GM12878 (cell line): ENCODE measurements at regions not wholly inside any gene's neighbourhood (a gene's known extent, or its start where the extent isn't known, plus 50 kb on each side); places are given as distances from the start of the nearest gene placed in this dataset.

ENCODE experiments used
- ATAC-seq: fragments of 200-7000 bp; cut with Tn5 transposase; 3 replicates; pipeline ENCODE4 v1.9.1; 2020; ENCODE audit warnings: mild to moderate bottlenecking, moderate library complexity
- BruUV-seq: library from RNA; stranded (reverse); fragments of 400-500 nt; replicated peaks from 2 replicates; lab custom pipeline; 2021; lab: Mats Ljungman, UMichigan
- CTCF ChIA-PET: fragments of 300-600 bp; sonication (Branson Sonifier 250); formaldehyde crosslinking; extraction: SDS; loops from one replicate; lab custom pipeline; 2021; ENCODE audit warnings: inconsistent platforms; lab: Yijun Ruan, JAX
- POLR2A ChIA-PET: fragments of 350-600 bp; formaldehyde crosslinking; extraction: SDS; loops from one replicate; lab custom pipeline; 2021; ENCODE audit warnings: inconsistent platforms; lab: Charles Lee
- RAD21 ChIA-PET: fragments of 300-600 bp; sonication (Branson Sonifier 250); formaldehyde crosslinking; loops from one replicate; lab custom pipeline; 2023; ENCODE audit warnings: antibody characterized with exemption; ENCODE audit not compliant: unreplicated experiment; lab: Charles Lee
- SMC1A ChIA-PET: fragments of 300-600 bp; sonication (Branson Sonifier 250); formaldehyde crosslinking; loops from one replicate; lab custom pipeline; 2023; ENCODE audit not compliant: unreplicated experiment, uncharacterized antibody; lab: Charles Lee
- DNase-seq: peaks from one replicate; pipeline ENCODE4 v3.0.0-alpha.2; 2011; ENCODE audit warnings: low read depth, low spot score
- FAIRE-seq: peaks from 3 replicates; lab custom pipeline; 2011; peaks lifted over from hg19 to GRCh38; lab: Jason Lieb, UNC
- H2AFZ ChIP-seq: 2 replicates; pipeline ENCODE4 v1.6.0; 2011; ENCODE audit warnings: low read depth, low read length, control low read depth; ENCODE audit not compliant: control insufficient read depth
- H3K27ac ChIP-seq: 2 replicates; pipeline ENCODE4 v1.5.1; 2011; ENCODE audit warnings: control low read depth; ENCODE audit not compliant: control insufficient read depth, insufficient read depth
- H3K27me3 ChIP-seq, 2 experiments: replicated peaks in 1 of 2; 2 replicates each; pipeline versions ENCODE4 v1.6.0 to v1.6.1; 2011; ENCODE audit warnings: low read length in 1 of 2; ENCODE audit not compliant: control insufficient read depth in 2 of 2, insufficient read depth in 2 of 2
- H3K36me3 ChIP-seq, 2 experiments: 2 replicates each; pipeline ENCODE4 v1.5.1; 2011; ENCODE audit warnings: low read length in 1 of 2; ENCODE audit not compliant: control insufficient read depth in 2 of 2, insufficient read depth in 2 of 2
- H3K4me1 ChIP-seq: 2 replicates; pipeline ENCODE4 v1.6.1; 2011; ENCODE audit warnings: mild to moderate bottlenecking, low read length, moderate library complexity, mixed read lengths; ENCODE audit not compliant: control insufficient read depth, insufficient read depth
- H3K4me2 ChIP-seq: 2 replicates; pipeline ENCODE4 v1.6.0; 2011; ENCODE audit warnings: control low read depth; ENCODE audit not compliant: control insufficient read depth, insufficient read depth
- H3K4me3 ChIP-seq: fragments of 200-600 bp; sonication (generic); 2 replicates; pipeline ENCODE4 v1.5.1; 2016
- H3K79me2 ChIP-seq: 2 replicates; pipeline ENCODE4 v1.6.0; 2011; ENCODE audit warnings: low read length; ENCODE audit not compliant: control insufficient read depth, insufficient read depth
- H3K9ac ChIP-seq: 2 replicates; pipeline ENCODE4 v1.8.0; 2011; ENCODE audit warnings: low read length, control low read depth, mixed read lengths; ENCODE audit not compliant: control insufficient read depth, insufficient read depth
- H3K9me3 ChIP-seq: replicated peaks from 3 replicates; pipeline ENCODE4 v1.5.1; 2011; ENCODE audit warnings: mild to moderate bottlenecking, low read length; ENCODE audit not compliant: control insufficient read depth, insufficient read depth
- H4K20me1 ChIP-seq: 2 replicates; pipeline ENCODE4 v1.6.0; 2011; ENCODE audit not compliant: control insufficient read depth, insufficient read depth
- MXI1 ChIP-seq: fragments of 150-350 bp; IDR thresholded peaks from 2 replicates; pipeline ENCODE4 v1.6.1; 2011; ENCODE audit warnings: low read depth, mild to moderate bottlenecking, inconsistent platforms, low read length, improper control_type of control experiment
- SMAD5 ChIP-seq: IDR thresholded peaks from 2 replicates; pipeline ENCODE4 v1.6.1; 2016; ENCODE audit warnings: antibody characterized with exemption, low read depth
- SPI1 ChIP-seq: IDR thresholded peaks from 2 replicates; pipeline ENCODE4 v1.6.1; 2011; ENCODE audit warnings: low read depth, mild to moderate bottlenecking, low read length, moderate library complexity, borderline replicate concordance; ENCODE audit not compliant: insufficient read depth
- SRF ChIP-seq, 2 experiments: IDR thresholded peaks; 2 replicates each; pipeline ENCODE4 v1.6.1; 2011; ENCODE audit warnings: low read depth in 2 of 2, low read length in 2 of 2, mild to moderate bottlenecking in 1 of 2, moderate library complexity in 1 of 2
- SUZ12 ChIP-seq: fragments of 200-600 bp; sonication (generic); IDR thresholded peaks from one replicate; pipeline ENCODE4 v1.6.1; 2018; ENCODE audit warnings: antibody characterized with exemption, mild to moderate bottlenecking; ENCODE audit not compliant: unreplicated experiment
- YY1 ChIP-seq: IDR thresholded peaks from 2 replicates; pipeline ENCODE4 v1.6.1; 2011; ENCODE audit warnings: low read depth, mild to moderate bottlenecking, low read length
- ZNF24 ChIP-seq: fragments of 450-650 bp; IDR thresholded peaks from 2 replicates; pipeline ENCODE4 v1.6.1; 2017; ENCODE audit warnings: antibody characterized with exemption, mild to moderate bottlenecking
- ZNF622 ChIP-seq: fragments of 450-650 bp; IDR thresholded peaks from 2 replicates; pipeline ENCODE4 v1.6.1; 2017; ENCODE audit warnings: mild to moderate bottlenecking, inconsistent platforms
- WGBS: methylation state at CpG from one replicate; pipeline ENCODE4 v1.1.6; 2016; ENCODE audit warnings: low lambda C conversion rate; ENCODE audit not compliant: insufficient replicate concordance, insufficient coverage; ENCODE audit errors: missing lambda C conversion rate; 5-methylcytosine and 5-hydroxymethylcytosine counted together
- in situ Hi-C: fragments of 300-500 bp; cut with MboI; formaldehyde crosslinking; loops from 9 replicates; pipeline ENCODE4 v1.14.3; 2018; ENCODE audit warnings: mixed read lengths
- intact Hi-C: fragments of 100-400 bp; cut with micrococcal nuclease; formaldehyde crosslinking; loops from one replicate; pipeline ENCODE4 v1.14.2; 2022; ENCODE audit not compliant: unreplicated experiment
- TF ChIP-seq, protein P1 (sequence below): fragments of 150-350 bp; IDR thresholded peaks from 2 replicates; pipeline ENCODE4 v1.6.1; 2016; ENCODE audit warnings: low read depth, low read length
- TF ChIP-seq, protein P2 (sequence below): IDR thresholded peaks from 2 replicates; pipeline ENCODE4 v1.6.1; 2012; ENCODE audit warnings: mild to moderate bottlenecking, low read depth, low read length
- TF ChIP-seq, protein P3 (sequence below): fragments of 450-650 bp; IDR thresholded peaks from 2 replicates; pipeline ENCODE4 v1.6.1; 2017; ENCODE audit warnings: mild to moderate bottlenecking, low read depth, inconsistent platforms; ENCODE audit not compliant: poor library complexity, severe bottlenecking

DNA sequence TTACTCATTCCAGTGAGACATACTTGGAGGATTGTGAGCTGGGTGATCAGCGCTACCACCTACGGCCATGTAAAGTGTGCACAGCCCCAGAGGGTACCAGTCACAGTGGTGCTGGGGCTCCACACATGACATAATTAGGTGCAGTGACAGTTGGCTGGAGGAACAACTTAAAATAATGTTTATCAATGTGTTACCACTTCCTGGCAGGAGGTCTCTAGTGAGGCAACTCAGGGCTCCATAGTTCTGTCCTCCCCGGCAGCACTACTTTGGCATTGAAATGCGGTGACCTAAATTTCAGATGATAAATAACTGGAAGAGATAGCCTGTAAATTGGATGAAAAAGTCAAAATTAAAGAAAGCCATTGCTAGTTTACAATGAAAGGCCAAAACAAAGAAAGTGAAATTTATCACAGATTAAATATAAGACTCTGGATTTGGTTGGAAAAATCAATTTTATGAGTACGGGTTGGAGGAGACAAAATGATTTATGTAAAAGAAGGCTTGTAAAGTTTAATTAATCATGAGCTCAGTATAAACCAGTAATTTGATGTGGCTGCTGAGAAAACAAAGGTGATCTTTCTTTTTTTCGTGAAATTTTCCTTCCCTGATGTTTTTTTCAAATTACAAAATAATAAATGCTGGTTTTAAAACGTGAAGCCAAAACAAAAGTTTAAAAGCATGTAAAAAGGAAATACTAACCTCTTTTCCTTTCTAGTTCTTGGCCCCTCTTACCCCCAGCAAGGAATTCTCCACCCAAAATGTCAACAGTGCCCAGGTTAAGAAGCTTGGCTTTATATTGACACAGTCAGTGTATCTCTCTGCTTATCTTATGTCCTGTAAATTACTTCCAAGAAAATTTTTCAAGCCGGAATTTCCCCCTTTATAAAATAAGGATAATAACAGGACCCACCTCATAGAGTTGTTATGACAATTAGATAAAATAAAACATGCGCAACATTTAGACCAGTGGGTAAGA, 126.7 kb upstream of the NOX3 start:
- FAIRE-seq (no peak), ATAC-seq (no peak), DNase-seq (no peak)
- no TSS peak for BruUV-seq
- Histone ChIP-seq H3K79me2 (no peaks in the 10 kb centered on the region), H3K9ac (no peak overlapping the region), H3K4me2 (no peak overlapping the region), H3K27me3 (no peaks in the 10 kb centered on the region), H3K27ac (no peak overlapping the region), H3K36me3 (no peaks in the 10 kb centered on the region), H3K9me3 (no peaks in the 10 kb centered on the region), H4K20me1 (no peaks in the 10 kb centered on the region), H3K4me3 (no peak overlapping the region), H2AFZ (no peak overlapping the region), H3K4me1 (no peaks in the 10 kb centered on the region)
- WGBS = 59% methylated on average over 9 of the region's 9 CpGs
- in situ Hi-C loops = no loop called here
- SMC1A ChIA-PET = interaction anchor here (0.6 to 1.2 kb wide), 2 partner anchors 24 to 76 kb away, joined by 3 read pairs; no protein-coding TSS in a partner anchor
- POLR2A ChIA-PET = no interaction called here
- RAD21 ChIA-PET = no interaction called here
- CTCF ChIA-PET = interaction anchor here (0.7 kb wide), 1 partner anchor 261 kb away, joined by 3 read pairs; no protein-coding TSS in a partner anchor
- intact Hi-C loops = no loop called here
- no peak for TF ChIP-seq MXI1
- TF ChIP-seq ZNF24 = no peak
- no peak for TF ChIP-seq YY1
- no peak for TF ChIP-seq SMAD5
- no peak for TF ChIP-seq ZNF622
- TF ChIP-seq, protein P1, sequence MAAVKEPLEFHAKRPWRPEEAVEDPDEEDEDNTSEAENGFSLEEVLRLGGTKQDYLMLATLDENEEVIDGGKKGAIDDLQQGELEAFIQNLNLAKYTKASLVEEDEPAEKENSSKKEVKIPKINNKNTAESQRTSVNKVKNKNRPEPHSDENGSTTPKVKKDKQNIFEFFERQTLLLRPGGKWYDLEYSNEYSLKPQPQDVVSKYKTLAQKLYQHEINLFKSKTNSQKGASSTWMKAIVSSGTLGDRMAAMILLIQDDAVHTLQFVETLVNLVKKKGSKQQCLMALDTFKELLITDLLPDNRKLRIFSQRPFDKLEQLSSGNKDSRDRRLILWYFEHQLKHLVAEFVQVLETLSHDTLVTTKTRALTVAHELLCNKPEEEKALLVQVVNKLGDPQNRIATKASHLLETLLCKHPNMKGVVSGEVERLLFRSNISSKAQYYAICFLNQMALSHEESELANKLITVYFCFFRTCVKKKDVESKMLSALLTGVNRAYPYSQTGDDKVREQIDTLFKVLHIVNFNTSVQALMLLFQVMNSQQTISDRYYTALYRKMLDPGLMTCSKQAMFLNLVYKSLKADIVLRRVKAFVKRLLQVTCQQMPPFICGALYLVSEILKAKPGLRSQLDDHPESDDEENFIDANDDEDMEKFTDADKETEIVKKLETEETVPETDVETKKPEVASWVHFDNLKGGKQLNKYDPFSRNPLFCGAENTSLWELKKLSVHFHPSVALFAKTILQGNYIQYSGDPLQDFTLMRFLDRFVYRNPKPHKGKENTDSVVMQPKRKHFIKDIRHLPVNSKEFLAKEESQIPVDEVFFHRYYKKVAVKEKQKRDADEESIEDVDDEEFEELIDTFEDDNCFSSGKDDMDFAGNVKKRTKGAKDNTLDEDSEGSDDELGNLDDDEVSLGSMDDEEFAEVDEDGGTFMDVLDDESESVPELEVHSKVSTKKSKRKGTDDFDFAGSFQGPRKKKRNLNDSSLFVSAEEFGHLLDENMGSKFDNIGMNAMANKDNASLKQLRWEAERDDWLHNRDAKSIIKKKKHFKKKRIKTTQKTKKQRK = no peak
- TF ChIP-seq SRF (IDR thresholded peaks at IDR 0.05; ENCODE audit: low read depth in 2 of 2, low read length in 2 of 2) = no peak
- TF ChIP-seq, protein P2, sequence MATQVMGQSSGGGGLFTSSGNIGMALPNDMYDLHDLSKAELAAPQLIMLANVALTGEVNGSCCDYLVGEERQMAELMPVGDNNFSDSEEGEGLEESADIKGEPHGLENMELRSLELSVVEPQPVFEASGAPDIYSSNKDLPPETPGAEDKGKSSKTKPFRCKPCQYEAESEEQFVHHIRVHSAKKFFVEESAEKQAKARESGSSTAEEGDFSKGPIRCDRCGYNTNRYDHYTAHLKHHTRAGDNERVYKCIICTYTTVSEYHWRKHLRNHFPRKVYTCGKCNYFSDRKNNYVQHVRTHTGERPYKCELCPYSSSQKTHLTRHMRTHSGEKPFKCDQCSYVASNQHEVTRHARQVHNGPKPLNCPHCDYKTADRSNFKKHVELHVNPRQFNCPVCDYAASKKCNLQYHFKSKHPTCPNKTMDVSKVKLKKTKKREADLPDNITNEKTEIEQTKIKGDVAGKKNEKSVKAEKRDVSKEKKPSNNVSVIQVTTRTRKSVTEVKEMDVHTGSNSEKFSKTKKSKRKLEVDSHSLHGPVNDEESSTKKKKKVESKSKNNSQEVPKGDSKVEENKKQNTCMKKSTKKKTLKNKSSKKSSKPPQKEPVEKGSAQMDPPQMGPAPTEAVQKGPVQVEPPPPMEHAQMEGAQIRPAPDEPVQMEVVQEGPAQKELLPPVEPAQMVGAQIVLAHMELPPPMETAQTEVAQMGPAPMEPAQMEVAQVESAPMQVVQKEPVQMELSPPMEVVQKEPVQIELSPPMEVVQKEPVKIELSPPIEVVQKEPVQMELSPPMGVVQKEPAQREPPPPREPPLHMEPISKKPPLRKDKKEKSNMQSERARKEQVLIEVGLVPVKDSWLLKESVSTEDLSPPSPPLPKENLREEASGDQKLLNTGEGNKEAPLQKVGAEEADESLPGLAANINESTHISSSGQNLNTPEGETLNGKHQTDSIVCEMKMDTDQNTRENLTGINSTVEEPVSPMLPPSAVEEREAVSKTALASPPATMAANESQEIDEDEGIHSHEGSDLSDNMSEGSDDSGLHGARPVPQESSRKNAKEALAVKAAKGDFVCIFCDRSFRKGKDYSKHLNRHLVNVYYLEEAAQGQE = no peak
- TF ChIP-seq SUZ12 = no peak
- TF ChIP-seq, protein P3, sequence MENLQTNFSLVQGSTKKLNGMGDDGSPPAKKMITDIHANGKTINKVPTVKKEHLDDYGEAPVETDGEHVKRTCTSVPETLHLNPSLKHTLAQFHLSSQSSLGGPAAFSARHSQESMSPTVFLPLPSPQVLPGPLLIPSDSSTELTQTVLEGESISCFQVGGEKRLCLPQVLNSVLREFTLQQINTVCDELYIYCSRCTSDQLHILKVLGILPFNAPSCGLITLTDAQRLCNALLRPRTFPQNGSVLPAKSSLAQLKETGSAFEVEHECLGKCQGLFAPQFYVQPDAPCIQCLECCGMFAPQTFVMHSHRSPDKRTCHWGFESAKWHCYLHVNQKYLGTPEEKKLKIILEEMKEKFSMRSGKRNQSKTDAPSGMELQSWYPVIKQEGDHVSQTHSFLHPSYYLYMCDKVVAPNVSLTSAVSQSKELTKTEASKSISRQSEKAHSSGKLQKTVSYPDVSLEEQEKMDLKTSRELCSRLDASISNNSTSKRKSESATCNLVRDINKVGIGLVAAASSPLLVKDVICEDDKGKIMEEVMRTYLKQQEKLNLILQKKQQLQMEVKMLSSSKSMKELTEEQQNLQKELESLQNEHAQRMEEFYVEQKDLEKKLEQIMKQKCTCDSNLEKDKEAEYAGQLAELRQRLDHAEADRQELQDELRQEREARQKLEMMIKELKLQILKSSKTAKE = no peak
- TF ChIP-seq SPI1 = no peak
